H4 (cell line): ENCODE measurements at regions not wholly inside any gene's neighbourhood (a gene's known extent, or its start where the extent isn't known, plus 50 kb on each side); places are given as distances from the start of the nearest gene placed in this dataset.
"Not testable (repeated sequence)": the region's sequence is repeated elsewhere in the genome, so short reads cannot be mapped to it uniquely, and the experiment has no call there.

Experiments
- DNase-seq: peaks from one replicate; pipeline ENCODE4 v3.0.0-alpha.2; 2015; ENCODE audit warnings: low spot score

DNA sequence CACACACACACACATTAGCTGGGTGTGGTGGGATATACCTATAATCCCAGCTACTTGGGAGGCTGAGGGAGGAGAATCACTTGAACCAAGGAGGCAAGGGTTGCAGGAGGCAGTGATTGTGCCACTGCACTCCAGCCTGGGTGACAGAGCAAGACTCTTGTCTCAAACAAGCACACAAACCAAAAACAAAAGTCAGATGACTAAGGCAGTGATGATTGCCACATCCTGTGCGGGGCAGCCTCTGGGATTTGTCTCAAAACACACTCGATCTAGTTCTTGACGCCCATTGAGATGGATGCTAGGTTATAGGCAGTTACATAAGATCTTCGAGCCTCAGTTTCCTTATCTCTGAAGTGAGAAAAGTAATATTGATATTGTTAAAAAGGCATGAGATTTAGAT lies 57.8 kb upstream of the NBPF8 start:
- peak; percentile 30 for DNase-seq

DNA sequence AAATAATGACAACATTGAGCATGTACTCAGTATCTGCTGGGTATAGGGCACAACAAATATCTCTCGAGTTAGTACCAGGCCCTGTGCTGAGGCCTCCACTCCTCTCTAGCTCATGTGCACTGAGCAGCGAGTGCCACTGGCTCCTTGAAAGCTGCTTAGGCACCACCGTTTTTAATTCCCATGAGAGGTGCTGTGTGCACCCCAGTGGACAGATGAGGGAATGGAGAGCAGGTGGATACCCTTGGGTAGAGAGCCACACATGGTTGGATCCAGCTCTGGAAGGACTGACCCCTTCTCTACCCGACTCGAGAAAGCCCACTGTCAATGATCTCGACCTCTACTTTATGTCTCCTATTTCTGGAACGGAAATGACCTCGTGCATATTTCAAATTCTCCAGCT lies 58.7 kb upstream of the NBPF8 start:
- DNase-seq: not testable (repeated sequence)

DNA sequence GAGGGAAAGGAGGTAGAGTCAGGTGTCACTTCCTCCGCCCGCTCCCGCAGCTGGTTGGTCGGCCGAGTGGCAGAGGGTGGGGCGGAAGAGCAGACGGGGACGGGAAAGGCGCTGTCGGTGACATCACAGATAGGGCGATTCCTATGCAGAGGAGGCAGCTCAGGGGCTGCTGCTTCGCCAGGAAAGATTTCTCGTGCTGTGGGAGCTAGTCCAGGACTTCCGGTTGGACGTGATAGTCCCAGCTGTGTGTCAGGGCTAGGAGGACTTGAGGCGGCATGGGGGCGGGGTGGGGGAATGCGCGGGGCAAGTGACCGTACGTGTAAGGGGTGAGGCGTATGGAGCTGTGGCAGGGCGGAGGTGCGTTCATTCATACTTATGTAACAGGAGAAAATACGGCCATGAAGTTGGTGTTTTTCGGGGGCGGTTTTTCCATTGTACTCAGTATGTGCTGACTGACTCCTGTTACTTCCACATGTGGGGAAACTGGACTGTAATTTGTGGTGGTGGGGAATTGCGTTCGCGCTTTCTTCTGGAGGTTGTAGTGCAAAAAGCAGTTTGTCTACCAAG lies 60.1 kb upstream of the NBPF8 start:
- not testable (repeated sequence) for DNase-seq

DNA sequence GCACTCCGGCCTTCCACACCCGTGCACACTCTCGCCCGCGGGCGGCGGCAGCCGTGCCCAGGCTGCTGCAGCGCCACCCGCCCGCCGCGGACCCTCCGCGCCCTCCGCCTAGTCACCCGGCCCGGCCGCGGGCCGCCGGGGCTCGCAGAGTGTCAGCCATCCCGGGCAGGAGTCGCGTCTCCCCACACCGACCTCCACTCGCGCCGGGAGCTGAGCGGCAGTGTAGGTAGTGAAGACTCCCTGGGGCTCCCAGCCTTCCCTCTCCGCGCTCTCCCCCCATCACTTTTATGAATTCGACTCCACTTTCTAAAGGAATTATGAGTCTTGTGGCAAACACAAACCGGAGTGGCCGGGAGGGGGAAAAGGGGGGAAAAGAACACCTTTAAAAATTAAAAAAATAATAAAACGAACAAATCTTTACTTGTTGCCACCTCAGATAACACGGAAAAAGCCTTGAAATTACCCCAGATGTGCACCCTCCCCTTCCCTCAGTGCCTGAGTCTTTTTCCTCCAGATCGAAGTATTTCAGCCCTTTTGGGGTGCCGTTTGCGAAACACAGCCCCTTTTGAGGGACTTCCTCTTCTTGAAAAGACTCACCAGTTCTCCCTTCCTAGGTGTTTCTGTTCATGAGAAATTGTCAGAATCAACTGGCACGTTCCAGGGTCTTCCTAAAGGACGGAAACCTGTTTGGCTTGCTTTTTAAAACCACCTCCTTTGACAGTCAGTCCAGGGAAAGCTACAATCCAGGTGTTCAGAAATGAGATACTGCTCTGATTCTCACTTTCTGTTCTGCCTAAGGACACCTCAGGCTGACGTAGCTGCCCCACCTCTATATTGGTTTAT lies 72.4 kb upstream of the NBPF8 start:
- not testable (repeated sequence) for DNase-seq

DNA sequence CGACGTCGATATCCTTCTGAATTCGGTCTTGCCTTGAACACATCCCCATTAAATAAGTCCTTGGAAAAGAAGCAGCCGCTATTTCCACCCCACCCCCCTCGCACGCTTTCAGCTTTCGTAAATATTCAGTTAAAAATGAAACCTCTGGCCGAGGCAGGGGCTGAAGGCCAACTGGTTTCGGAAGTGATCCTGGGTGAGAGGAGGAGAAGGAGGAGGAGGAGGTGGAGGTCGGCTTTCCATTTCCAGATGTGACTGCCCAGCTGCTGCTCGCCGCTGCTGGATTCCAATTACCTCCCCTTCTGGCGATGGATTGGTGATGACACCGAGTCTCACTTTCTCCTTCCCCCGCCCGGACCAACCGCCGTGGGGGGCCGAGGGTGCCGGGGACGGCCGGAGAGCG lies 73.1 kb upstream of the NBPF8 start:
- peak; percentile 15 for DNase-seq

DNA sequence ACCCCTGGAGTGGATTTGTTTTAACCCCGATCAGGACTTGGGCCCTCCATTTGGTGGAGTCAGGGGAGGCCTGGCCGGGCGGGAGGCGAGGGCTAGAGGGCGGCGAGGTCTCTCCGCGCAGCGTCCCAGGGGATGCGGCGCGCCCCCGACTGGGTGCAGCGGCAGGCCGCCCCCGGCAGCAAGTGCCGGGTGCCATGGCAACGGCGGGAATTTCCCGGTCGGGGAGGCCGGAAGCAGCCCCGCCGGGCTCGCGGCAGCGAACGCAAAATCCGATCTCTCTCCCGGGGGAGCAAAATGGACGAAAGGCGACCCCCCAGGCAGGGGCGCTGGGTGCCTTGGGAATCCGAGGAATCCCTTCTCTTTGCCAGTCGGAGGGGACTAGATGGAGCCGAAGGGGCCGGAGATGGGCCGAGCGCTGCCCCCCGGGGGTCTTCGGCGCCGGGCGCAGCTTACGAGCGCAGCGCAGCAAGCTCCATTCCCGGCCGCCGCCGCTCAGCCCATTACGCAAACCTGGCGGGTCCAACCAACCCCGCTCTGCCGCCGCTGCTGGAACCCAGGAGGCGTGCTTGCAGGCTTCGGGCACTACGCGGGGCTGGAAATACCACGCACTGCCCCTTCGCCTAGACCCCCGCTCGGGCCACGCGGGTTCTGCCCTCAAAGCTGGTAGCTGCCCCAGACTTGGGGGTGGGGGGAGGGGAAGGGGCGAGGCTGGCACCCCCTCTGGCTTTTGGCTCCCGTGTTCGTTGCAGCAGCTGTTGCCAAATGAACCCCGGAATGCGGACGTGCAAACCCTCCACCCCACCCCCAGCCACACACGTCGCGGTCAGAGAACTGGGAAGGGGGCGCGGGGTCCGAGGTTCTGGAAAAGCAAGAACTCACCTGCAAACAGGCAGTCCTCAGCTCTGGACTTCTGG lies 73.7 kb upstream of the NBPF8 start:
- not testable (repeated sequence) for DNase-seq

DNA sequence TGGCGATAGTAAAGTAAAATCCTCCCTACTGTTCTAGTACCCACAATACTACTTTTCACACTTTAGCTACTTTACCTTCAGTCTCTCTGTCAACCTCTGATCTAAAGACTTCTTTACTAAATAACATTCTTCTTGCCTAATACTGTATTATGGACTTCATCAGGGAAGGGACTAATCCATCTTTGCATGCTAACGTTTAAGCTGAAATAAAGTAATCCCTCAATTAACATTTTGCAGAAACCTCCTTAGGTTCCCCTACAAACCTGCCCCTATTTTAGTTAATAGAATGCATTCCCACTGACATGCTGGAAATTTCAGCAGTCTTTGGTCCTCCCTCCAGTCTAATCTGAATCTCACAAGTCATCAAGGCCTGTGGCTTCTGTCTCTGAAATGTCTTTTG lies 99.1 kb upstream of the NBPF8 start:
- not testable (repeated sequence) for DNase-seq

DNA sequence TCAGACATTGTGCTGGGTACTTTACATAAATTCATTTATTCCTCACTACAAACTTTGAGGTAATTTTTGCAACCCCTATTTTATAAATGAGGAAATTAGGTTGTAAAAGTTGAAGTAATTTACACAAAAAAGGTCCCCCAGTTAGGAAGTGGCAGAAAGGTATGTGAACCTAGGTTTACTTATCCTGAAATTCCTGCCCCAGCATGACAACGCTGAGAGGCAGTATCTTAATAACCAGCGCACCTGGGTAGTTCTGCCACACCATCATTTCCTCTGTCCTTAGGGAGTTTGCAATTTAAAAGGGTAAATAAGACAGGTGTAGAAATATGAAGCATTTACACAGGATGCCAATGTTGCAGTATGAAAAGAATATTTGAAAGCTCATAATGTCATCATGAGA lies 102.9 kb upstream of the NBPF8 start:
- not testable (repeated sequence) for DNase-seq

DNA sequence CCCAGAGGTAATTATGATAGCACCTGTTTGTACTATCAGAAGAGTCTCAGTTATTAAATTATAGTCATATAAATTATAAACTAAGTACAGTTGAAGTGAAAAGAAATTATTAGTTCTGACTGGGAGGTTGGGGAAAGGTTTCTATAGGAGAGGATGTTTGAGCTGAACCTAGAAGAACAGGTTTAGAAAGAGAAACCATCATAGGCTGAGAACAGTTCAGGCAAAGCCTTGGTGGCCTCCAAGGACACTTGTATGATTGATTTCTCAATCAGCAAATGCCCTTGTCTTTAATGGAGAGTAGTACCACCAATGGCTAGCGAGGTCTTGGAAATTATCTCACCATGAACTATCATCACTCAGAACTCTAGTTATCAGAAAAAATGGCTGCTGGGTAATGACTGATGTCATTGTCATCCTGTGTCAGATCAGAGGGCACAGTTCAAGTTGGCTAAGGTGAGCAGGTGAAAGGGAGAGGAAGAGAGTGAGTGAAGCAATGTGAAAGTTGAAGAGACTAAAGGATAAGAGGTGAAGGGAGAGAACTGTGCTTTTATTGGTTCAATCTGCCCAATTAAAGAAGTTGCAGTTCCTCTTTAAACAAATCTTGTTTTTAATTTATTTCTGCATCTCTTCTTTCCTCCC lies 105.8 kb upstream of the NBPF8 start:
- not testable (repeated sequence) for DNase-seq

DNA sequence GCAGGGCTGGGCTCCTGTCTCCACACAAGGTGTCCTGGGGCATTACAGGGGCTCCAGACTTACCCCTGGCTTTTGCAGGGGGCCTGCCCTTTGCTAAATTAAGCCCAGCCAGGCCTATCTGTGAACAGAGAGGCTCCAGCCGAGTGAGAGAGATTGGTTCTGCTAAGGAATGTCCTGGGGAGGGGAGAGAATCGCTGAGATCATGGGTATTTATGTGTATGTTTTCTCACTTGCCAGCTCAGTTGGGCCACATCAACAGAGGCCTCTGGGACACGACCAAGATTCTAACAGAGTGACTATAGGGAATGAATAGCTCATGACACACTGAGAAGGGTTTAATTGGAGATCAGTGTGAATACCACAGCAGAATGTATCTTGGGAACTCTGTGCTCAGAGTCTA lies 109.8 kb upstream of the NBPF8 start:
- not testable (repeated sequence) for DNase-seq

DNA sequence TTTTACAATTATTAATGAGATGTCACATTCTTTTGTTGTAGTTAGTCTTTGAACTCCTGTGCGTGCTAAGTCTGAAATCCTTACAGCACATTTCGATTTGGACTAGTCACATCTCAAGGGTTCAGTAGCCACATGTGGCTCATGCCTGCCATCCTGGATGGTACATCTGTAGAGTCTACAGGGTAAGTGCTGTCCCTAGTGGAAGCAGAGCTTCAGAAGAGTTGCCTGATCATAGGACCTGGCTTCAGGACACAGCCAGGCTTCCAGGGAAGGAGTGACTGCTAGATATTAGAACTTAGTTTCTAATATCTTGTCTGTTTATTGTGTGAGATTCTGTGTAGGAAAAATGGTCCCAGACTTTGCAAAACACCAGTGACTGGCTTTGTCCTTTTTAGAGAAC lies 110.5 kb upstream of the NBPF8 start:
- not testable (repeated sequence) for DNase-seq

DNA sequence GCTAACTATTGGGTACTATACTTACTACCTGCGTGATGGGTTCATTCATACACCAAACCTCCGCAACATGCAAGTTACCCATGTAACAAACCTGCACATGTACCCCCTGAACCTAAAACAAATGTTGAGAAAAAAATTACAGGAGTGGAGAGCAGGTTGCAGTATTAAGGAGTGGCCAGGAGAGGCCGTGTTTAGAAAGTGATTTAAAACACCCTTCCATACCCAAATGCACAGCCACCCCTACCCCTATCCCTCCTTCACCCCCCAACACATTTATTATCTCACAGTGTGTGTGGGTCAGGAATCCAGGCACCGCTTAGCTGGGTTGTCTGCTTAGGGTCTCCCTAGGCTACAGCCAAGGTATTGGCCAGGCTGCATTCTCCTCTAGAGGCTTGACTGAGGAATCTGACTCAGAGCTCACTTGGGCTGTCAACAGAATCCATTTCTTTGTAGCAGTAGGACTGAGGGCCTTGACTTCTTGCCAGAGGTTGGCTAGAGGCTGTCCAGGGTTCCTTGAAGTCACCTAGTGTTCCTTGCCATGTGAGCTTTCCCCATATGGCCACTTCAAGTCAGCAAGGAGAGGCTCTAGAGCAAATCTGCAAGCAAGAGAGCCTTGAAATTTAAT lies 115.3 kb upstream of the NBPF8 start:
- DNase-seq: not testable (repeated sequence)

DNA sequence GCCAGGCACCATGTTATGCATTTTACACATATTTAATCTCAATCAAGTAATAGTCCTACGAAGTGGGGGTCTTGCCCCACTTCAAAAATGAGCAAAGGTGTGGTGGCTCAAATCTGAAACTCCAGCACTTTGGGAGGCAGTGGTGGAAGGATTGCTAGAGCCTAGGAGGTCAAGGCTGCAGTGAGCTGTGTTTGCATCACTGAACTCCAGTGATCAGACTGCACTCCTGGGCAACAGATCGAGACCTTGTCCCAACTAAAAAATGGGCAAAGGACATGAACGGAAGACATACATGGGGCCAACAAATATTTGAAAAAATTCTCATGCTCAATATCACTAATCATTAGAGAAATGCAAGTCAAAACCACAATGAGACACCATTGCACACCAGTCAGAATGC lies 116.3 kb upstream of the NBPF8 start:
- not testable (repeated sequence) for DNase-seq

DNA sequence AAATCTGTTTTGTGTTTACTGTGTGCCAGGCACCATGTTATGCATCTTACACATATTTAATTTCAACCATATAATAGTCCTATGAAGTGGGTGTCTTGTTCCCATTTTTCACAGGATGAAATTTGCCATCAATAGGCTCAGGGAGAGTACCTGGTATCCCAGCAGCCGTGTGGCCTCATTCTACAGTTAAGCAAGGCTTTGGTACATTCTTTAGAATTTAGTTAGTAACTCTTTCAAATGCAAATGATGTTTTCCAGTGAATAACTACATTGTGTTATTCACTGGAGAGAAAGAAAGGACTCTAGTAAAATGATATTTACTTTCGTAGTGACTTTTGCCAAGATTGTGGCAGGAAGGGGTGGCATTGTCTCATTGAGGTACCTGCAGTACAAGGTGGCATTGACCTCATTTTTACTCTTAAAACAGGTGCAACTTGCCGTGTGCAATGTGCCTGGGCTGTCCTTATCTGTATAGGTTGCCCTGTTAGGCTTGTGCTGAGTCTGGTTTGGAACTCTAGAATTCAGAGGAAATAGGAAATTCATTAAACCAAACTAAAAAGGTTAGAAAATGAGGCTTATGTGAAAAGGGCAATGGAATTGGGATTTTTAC lies 117.4 kb upstream of the NBPF8 start:
- not testable (repeated sequence) for DNase-seq

DNA sequence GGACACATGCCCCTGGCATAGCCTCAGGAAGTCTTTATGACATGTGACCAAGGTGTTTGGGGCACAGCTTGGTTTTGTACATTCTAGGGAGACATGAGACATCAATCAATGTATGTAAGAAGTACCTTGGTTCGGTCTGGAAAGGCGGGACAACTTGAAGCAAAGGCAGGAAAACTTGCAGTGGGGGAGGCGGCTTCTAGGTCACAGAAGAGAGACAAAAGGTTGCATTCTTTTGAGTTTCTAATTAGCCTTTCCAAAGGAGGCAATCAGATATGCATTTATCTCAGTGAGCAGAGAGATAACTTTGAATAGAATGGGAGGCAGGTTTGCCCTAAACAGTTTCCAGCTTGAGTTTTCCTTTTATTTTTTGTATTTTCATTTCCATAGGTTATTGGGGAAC lies 113.8 kb upstream of the SEC22B start:
- DNase-seq: not testable (repeated sequence)

DNA sequence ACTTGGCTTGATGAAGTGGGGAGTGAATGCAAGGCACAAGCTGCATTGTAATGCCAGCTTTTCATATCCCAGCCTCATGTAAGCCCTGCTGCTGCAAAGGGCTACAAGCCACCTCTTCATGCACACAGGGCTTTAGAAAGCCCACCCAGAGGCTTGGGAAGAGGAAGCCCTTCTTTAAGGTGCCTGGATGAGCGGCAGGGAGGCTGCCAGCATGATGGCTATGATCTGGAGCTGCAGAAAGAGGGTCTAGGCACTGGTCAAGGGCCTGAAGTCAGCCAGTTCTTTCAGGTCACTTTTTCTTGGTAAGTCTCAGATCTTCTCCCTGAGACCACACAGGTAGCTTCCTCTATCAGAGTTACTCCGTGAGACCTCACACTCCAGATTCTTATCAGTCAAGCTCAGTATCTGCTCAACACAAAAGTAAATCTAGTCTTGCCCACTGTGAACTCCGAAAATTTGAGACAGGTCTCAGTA lies 113.3 kb upstream of the SEC22B start:
- DNase-seq: not testable (repeated sequence)

DNA sequence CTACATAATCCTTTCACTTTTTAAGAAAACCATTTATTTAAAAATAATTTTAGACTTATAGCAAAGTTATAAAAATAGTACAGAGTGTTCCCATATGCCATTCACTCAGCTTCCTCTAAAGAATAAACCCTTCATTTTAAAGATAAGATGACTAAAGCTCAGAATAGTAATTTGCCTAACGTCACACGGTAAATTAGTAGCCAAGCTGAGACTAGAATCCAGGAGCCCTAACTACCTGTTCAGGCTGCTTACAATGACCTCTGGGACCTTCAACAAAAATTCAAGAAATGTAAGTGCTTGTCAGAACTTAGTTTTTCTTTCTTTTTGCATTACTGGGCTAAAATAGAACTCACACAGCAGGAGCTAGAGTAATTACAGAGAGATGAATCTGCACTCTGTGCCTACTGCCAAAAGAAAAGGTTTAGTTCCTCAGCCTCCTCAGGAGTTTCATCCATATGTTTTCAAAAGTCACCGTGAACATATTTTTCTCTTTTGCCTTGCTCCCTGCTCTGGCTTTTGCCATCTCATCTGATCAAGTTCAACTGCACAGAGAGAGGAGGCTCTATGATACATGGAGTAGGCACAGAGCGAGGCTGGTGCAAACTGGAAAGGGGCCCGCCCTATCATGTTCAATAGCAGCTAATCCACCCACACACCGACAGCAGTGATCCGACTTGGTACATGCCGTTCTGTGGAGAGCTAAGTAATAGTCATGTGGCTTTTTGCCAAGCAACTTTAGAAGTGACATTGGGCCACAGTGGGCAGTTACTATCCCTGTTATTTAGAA lies 112.7 kb upstream of the SEC22B start:
- not testable (repeated sequence) for DNase-seq

DNA sequence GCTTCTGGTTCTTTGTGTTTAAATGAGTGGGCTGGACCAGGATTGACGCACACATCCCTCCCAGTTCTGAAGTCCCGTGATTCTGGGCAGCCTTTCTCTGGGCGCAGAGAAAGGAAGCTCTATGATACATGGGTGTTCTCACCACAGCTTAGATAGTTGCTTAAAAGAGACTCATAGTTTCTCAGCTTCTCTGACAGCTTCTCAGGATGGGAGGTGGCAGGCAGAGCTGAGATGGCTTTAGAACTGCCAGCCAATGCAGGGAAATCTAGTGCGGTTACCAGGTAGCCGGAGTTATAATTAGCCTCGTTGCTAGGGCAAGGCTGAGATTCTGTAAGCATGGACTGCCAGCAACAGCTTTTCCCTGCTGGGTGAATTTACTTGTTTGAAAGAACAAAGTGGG lies 111.8 kb upstream of the SEC22B start:
- not testable (repeated sequence) for DNase-seq

DNA sequence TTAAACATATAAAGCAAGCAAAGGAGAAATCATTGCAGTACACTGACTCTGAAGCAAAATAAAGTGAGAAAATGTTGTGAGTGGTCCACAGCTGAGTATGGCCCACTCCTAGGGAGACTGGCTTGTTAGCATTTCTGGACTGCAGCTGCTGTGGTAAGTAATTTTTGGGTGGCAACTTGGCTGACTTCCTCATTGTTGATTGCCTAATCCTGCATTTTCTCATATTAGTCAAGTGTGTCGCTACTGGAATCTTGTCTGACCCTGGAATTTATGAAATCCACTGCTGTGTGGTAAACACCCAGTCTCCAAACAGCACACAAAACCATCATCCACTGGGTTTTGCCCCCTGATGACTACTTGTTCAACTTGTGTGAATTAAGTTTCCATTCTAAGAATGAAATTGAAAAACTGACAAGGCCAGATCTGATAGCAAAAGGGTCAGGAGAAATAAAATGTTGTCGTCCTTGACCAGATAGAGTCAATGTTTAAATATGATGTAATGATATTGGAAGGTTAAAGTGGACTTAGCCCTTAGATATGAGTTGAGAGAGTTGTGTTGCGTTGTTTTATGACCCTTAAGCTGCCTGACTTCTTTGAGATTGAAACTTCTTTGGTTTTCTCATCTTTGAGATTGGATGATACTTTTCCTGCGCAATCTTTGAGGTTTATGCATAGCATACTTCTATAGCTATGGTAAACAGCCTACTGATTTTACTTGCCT lies 106.6 kb upstream of the SEC22B start:
- DNase-seq: not testable (repeated sequence)
